Astrocyte (in vitro differentiated cells and primary cell): ENCODE measurements at regions not wholly inside any gene's neighbourhood (a gene's known extent, or its start where the extent isn't known, plus 50 kb on each side); places are given as distances from the start of the nearest gene placed in this dataset.

Source experiments
- DNase-seq: peaks from one replicate; pipeline ENCODE4 v3.0.0-alpha.2; 2010; ENCODE audit warnings: low read depth
- FAIRE-seq: peaks from 2 replicates; lab custom pipeline; 2011; peaks lifted over from hg19 to GRCh38; lab: Jason Lieb, UNC
- H2AFZ ChIP-seq: 2 replicates; pipeline ENCODE4 v1.6.0; 2012; ENCODE audit warnings: low read depth, low read length, inconsistent platforms
- H3K27ac ChIP-seq: 2 replicates; pipeline ENCODE4 v1.5.1; 2011; ENCODE audit warnings: low read depth, low read length, inconsistent platforms
- H3K27me3 ChIP-seq: 2 replicates; pipeline ENCODE4 v1.6.0; 2011; ENCODE audit warnings: low read length, inconsistent platforms; ENCODE audit not compliant: insufficient read depth
- H3K36me3 ChIP-seq: 2 replicates; pipeline ENCODE4 v1.5.1; 2011; ENCODE audit warnings: low read length, inconsistent platforms; ENCODE audit not compliant: insufficient read depth
- H3K4me1 ChIP-seq: 2 replicates; pipeline ENCODE4 v1.5.1; 2011; ENCODE audit warnings: low read length, inconsistent platforms; ENCODE audit not compliant: insufficient read depth
- H3K4me2 ChIP-seq: 2 replicates; pipeline ENCODE4 v1.6.0; 2012; ENCODE audit warnings: low read length, inconsistent platforms
- H3K4me3 ChIP-seq: 2 replicates; pipeline ENCODE4 v1.5.1; 2011; ENCODE audit warnings: low read depth, mild to moderate bottlenecking, low read length, inconsistent platforms; ENCODE audit not compliant: insufficient read depth
- H3K79me2 ChIP-seq: 2 replicates; pipeline ENCODE4 v1.6.0; 2012; ENCODE audit warnings: mild to moderate bottlenecking, low read length, inconsistent platforms; ENCODE audit not compliant: insufficient read depth
- H3K9ac ChIP-seq: 2 replicates; pipeline ENCODE4 v1.6.0; 2012; ENCODE audit warnings: mild to moderate bottlenecking, low read length, inconsistent platforms
- H3K9me3 ChIP-seq: 2 replicates; pipeline ENCODE4 v1.5.1; 2012; ENCODE audit warnings: low read depth, mild to moderate bottlenecking, low read length, inconsistent platforms; ENCODE audit not compliant: insufficient read depth
- H4K20me1 ChIP-seq: 2 replicates; pipeline ENCODE4 v1.6.0; 2012; ENCODE audit warnings: low read length, inconsistent platforms; ENCODE audit not compliant: insufficient read depth
- H3K27ac Mint-ChIP-seq: one replicate; pipeline ENCODE4 v1.8.0; 2021; ENCODE audit warnings: mild to moderate bottlenecking, mixed read lengths; ENCODE audit not compliant: unreplicated experiment
- H3K27me3 Mint-ChIP-seq: one replicate; pipeline ENCODE4 v1.8.0; 2021; ENCODE audit warnings: low read depth, mixed read lengths; ENCODE audit not compliant: unreplicated experiment
- H3K36me3 Mint-ChIP-seq: one replicate; pipeline ENCODE4 v1.8.0; 2021; ENCODE audit warnings: low read depth, mixed read lengths; ENCODE audit not compliant: unreplicated experiment
- H3K4me1 Mint-ChIP-seq: one replicate; pipeline ENCODE4 v1.8.0; 2021; ENCODE audit warnings: low read depth, mixed read lengths; ENCODE audit not compliant: unreplicated experiment
- H3K4me3 Mint-ChIP-seq: one replicate; pipeline ENCODE4 v1.8.0; 2021; ENCODE audit warnings: mild to moderate bottlenecking, moderate library complexity, mixed read lengths; ENCODE audit not compliant: unreplicated experiment
- H3K9me3 Mint-ChIP-seq: one replicate; pipeline ENCODE4 v1.8.0; 2021; ENCODE audit warnings: mild to moderate bottlenecking, mixed read lengths; ENCODE audit not compliant: unreplicated experiment
- EZH2 ChIP-seq: IDR thresholded peaks from 2 replicates; pipeline ENCODE4 v1.6.1; 2012; ENCODE audit warnings: mild to moderate bottlenecking, low read length, inconsistent platforms; ENCODE audit not compliant: insufficient read depth
- TF ChIP-seq, protein P1 (sequence below): IDR thresholded peaks from 2 replicates; pipeline ENCODE4 v1.5.1; 2011; ENCODE audit warnings: low read depth, mild to moderate bottlenecking, inconsistent platforms, low read length, moderate library complexity; ENCODE audit not compliant: insufficient read depth

DNA sequence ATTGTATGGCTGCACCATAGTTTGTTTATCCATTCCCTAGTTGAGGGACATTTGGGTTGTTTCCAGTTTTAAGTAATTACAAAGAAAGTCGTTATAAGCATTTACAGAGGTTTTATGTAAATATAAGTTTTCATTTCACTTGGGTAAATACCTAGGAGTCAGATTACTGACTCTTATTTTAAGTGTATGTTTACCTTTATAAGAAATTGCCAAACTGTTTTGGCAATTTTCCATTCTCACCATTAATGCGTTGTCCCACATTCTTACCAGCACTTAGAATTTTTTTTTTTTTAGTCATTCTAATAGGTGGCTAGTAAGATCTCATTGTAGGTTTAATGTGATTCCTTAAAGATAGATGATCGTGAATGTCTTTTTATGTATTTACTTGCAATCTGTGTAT lies 121.5 kb upstream of the NR3C2 start:
- Mint-ChIP-seq H3K36me3 (no peaks in the 10 kb centered on the region), H3K4me3 (no peak overlapping the region), H3K27ac (no peak overlapping the region), H3K4me1 (no peaks in the 10 kb centered on the region), H3K27me3 (no peaks in the 10 kb centered on the region), H3K9me3 (no peaks in the 10 kb centered on the region)
- Histone ChIP-seq H3K79me2 (no peaks in the 10 kb centered on the region), H3K4me1 (no peaks in the 10 kb centered on the region), H3K9ac (no peak overlapping the region), H3K27me3 (no peaks in the 10 kb centered on the region), H3K9me3 (no peaks in the 10 kb centered on the region), H3K36me3 (no peaks in the 10 kb centered on the region), H3K27ac (no peak overlapping the region), H3K4me3 (no peak overlapping the region), H3K4me2 (no peak overlapping the region), H4K20me1 (no peaks in the 10 kb centered on the region), H2AFZ (no peak overlapping the region)
- DNase-seq (no peak), FAIRE-seq (no peak)
- TF ChIP-seq EZH2, result no peak
- TF ChIP-seq, protein P1, sequence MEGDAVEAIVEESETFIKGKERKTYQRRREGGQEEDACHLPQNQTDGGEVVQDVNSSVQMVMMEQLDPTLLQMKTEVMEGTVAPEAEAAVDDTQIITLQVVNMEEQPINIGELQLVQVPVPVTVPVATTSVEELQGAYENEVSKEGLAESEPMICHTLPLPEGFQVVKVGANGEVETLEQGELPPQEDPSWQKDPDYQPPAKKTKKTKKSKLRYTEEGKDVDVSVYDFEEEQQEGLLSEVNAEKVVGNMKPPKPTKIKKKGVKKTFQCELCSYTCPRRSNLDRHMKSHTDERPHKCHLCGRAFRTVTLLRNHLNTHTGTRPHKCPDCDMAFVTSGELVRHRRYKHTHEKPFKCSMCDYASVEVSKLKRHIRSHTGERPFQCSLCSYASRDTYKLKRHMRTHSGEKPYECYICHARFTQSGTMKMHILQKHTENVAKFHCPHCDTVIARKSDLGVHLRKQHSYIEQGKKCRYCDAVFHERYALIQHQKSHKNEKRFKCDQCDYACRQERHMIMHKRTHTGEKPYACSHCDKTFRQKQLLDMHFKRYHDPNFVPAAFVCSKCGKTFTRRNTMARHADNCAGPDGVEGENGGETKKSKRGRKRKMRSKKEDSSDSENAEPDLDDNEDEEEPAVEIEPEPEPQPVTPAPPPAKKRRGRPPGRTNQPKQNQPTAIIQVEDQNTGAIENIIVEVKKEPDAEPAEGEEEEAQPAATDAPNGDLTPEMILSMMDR, result no peak

GRCh38 chr4:148561467-148561866 lies 119.3 kb upstream of the NR3C2 start:
- no peak for TF ChIP-seq EZH2
- TF ChIP-seq, protein P1, result no peak

GRCh38 chr4:148557793-148558192 lies 115.6 kb upstream of the NR3C2 start:
- FAIRE-seq, result no peak
- TF ChIP-seq EZH2, result no peak
- TF ChIP-seq, protein P1, result no peak
- H3K36me3 Mint-ChIP-seq, result no peaks in the 10 kb centered on the region
- H3K27me3 ChIP-seq, result no peaks in the 10 kb centered on the region
- H3K9ac ChIP-seq, result no peak overlapping the region
- no peak overlapping the region for H3K27ac Mint-ChIP-seq
- H4K20me1 ChIP-seq, result no peaks in the 10 kb centered on the region
- H3K79me2 ChIP-seq, result no peaks in the 10 kb centered on the region
- no peaks in the 10 kb centered on the region for H3K27me3 Mint-ChIP-seq
- H3K4me3 ChIP-seq, result no peak overlapping the region
- no peak overlapping the region for H2AFZ ChIP-seq
- H3K4me1 Mint-ChIP-seq, result no peaks in the 10 kb centered on the region
- H3K9me3 ChIP-seq, result no peaks in the 10 kb centered on the region
- H3K4me1 ChIP-seq, result no peaks in the 10 kb centered on the region
- H3K36me3 ChIP-seq, result no peaks in the 10 kb centered on the region
- H3K4me2 ChIP-seq, result no peak overlapping the region
- H3K9me3 Mint-ChIP-seq, result no peaks in the 10 kb centered on the region
- H3K27ac ChIP-seq, result no peak overlapping the region
- no peak overlapping the region for H3K4me3 Mint-ChIP-seq
- DNase-seq, result no peak

More at GRCh38 chr4:148561467-148561866, 119.3 kb upstream of the NR3C2 start:
- Mint-ChIP-seq H3K27ac (no peak overlapping the region), H3K4me1 (no peaks in the 10 kb centered on the region), H3K9me3 (no peaks in the 10 kb centered on the region), H3K36me3 (no peaks in the 10 kb centered on the region), H3K4me3 (no peak overlapping the region), H3K27me3 (no peaks in the 10 kb centered on the region)
- no peaks in the 10 kb centered on the region for H3K4me1 ChIP-seq
- no peaks in the 10 kb centered on the region for H4K20me1 ChIP-seq
- no peak overlapping the region for H3K4me3 ChIP-seq
- H3K36me3 ChIP-seq, result no peaks in the 10 kb centered on the region
- FAIRE-seq, result no peak
- no peaks in the 10 kb centered on the region for H3K79me2 ChIP-seq
- no peaks in the 10 kb centered on the region for H3K27me3 ChIP-seq
- no peak overlapping the region for H3K4me2 ChIP-seq
- no peaks in the 10 kb centered on the region for H3K9me3 ChIP-seq
- H2AFZ ChIP-seq, result no peak overlapping the region
- DNase-seq, result no peak
- no peak overlapping the region for H3K27ac ChIP-seq
- H3K9ac ChIP-seq, result no peak overlapping the region
